8988T (cell line): ENCODE measurements at regions not wholly inside any gene's neighbourhood (a gene's known extent, or its start where the extent isn't known, plus 50 kb on each side); places are given as distances from the start of the nearest gene placed in this dataset.
"Not testable (repeated sequence)": the region's sequence is repeated elsewhere in the genome, so short reads cannot be mapped to it uniquely, and the experiment has no call there.

Experiments
- DNase-seq: peaks from one replicate; pipeline ENCODE4 v3.0.0; 2011

DNA sequence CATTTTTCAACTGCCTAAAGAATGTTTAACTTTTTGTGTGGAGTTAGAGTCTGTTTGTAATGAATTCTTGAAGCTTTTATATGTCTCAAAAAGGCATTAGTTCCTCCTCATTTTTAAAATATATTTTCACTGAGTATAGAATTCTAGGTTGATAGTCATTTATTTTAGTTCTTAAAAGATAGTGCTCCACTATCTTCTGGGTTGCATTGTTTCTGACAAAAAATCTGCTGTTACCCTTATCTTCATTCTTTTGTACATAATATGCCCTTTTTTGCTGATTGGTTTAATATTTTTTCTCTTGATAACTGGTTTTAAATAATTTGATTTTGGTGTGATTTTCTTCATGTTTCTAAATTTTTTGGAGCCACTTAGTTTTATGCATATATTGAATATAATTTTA, 754.7 kb upstream of the GYPC start:
- no peak for DNase-seq

DNA sequence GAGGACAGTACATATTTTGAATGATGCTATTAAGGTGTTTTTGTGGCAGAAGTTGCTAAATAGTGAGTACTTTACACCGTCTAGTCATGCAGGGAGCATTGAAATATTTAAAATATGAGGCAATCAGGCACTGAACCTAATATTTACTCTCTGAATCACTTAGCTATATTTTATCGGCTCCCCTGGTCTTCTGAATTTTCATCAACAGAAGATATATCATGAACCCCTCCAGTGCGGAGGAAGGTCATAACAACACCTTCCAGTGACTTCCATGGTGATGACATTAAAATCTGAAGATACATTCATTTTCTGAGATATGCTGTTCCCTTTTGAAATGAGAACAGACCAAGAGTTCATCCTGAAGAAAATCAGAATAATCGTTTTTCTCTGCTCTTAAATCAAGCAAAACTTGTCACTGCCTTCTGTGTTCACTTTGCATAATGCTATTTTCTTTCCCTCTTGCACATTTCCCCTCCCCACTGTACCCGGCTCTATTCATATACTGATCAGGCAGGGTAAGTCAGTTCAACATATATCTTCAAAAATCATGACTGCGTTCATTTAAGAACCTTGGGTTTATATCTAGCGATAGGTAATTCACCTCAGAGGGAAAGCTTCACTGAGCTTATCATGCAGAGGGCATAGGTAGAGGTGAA, 729.9 kb upstream of the GYPC start:
- no peak for DNase-seq

DNA sequence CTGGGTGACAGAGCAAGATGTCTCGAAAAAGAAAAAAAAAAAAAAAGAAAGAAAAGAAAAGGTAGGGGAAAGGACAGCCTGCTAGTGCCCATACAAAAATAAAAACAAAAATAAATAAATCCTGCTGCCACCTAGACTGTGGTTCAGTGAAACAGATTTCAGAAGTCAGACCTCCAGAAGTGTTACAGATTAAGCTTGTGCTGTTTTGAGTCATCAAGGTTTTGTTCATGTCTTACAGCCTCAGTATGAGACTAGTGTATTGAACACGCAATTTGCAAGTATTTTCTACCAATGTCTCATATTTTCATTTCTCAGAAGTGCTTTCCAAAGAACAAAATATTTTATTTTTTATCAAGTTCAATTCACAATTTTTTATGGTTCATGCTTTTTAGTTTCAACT, 720.4 kb upstream of the GYPC start:
- DNase-seq = no peak

DNA sequence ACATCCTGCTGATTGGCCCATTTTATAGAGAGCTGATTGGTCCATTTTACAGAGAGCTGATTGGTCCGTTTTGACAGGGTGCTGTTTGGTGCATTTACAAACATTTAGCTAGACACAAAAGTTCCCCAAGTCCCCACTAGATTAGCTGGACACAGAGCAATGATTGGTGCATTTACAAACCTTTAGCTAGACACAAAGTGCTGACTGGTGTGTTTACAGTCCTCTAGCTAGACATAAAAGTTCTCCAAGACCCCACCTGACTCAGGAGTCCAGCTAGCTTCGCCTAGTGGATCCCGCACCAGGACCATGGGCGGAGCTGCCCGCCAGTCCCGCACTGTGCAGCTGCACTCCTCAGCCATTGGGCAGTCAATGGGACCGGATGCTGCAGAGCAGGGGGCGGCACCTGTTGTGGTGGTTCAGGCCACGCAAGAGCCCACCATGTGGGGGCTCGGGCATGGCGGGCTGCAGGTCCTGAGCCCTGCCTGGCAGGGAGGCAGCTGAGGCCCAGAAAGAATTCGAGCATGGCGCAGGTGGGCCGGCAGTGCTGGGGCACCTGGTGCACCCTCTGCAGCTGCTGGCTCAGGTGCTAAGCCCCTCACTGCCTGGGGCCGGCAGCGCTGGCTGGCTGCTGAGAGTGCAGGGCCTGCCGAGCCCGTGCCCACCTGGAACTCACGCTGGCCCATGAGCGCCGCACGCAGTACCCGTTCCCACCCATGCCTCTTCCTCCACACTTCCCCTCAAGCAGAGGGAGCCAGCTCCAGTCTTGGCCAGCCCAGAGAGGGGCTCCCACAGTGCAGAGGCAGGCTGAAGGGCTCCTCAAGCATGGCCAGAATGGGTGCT, 713.2 kb upstream of the GYPC start:
- no peak for DNase-seq

DNA sequence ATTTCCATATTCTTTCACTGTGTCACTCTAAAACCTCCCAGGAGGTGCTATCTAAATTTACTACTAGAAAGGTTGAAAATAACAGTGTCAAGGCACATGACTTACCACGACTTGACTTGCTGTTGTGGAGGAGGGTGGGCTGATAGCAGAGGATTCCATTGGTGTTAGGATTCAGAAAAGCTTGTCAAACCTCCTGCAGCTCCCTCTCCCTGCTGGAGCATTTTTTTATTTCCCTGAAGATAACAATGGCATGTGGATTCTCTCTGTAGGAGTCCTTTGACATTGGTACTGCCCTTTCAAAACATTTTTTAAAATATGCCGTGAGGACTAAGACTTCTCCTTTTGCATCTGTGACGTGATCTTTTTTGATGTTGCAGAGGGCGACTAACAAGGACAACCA, 696.9 kb upstream of the GYPC start:
- no peak for DNase-seq

DNA sequence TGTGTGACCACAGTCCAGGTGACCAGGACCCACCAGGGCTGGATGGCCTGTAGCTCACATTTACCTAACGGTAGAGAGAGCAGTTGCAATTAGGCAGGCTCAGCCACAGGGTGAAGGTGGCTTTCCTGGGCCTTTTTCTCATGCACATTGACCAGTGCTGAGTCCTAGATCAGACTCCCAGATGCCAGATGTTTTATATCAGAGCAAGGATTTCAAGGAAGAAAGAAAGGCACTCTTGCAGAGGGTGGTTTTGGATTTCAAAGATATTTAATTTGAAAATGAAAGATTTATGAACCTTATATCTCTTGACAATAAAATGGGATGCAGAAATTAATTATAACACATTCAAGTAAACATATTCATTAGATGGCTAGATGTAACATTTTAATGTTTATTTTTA, 694.2 kb upstream of the GYPC start:
- DNase-seq = no peak

DNA sequence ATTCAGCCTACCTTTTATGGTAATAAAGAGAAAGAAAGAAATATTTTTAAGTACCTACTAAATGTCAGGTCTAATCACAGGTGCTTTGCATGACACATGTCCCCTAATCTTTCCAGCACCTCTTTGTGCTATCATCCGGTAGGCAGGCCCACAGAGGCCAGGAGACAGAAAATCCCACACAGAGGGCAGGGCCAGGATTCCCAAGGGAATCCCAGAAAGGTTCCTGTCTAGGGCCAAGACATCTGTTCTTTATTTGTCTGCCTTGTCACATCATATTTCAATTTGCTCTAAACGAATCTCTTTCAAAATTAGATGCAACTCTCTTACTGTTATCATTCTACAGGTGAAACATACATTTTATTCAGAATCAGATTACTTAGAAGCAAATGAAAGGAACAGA, 676.1 kb upstream of the GYPC start:
- DNase-seq = no peak

DNA sequence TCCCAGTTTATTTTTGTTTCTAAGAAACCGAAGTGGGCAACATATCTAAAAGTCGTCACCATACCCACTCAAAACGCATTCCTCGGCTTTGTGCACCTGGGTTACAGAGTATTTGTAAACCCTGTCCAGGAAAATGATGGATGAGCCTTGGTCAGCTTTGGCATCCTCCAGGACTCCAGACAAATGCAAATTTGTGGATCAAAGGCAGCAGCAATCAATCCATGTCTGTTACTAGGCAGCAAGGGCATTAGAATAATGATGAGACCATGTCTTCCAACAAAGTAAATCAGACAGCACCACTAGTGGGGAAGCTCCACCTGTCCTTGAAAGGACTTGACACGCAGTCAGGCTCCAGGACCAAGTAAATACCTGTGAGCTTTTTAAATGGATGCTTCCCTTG, 672.6 kb upstream of the GYPC start:
- DNase-seq = no peak

DNA sequence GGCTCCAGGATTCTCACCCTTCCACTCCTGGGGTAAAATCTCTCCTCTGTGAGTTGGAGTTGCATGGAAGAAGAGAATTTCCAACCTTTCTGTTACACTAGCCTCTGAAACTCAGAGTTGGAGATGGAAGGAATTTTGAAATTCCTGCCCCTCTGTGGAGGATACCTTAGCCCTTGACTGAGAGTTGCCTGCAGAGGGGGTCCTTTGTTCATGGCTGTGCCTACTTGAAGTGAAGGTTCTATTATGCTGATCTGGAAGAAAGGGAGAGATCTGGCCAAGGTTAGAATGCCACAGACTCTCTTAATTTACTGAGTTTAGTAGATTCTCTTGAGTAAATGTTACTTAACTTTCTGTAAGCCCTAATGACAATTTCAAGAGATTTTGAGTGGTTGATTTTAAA, 626.6 kb upstream of the GYPC start:
- no peak for DNase-seq

DNA sequence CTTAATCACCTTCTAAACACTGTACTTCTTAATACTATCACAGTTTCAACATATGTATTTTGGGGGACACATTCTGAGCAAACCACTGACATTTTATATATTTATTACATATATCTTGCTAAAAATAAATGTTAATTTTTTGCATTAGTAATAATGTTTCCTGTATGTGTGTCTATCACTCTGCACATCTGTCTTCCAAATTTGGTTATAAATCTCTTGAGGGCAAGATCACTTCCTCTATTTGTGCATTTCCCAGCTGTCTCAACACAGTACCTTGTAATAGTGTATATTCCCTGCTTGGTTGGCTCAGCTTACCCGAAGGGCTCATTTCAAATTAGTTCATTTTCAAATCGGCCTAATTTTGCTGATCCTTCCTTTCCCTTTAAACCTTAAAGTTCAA, 617.1 kb upstream of the GYPC start:
- no peak for DNase-seq

DNA sequence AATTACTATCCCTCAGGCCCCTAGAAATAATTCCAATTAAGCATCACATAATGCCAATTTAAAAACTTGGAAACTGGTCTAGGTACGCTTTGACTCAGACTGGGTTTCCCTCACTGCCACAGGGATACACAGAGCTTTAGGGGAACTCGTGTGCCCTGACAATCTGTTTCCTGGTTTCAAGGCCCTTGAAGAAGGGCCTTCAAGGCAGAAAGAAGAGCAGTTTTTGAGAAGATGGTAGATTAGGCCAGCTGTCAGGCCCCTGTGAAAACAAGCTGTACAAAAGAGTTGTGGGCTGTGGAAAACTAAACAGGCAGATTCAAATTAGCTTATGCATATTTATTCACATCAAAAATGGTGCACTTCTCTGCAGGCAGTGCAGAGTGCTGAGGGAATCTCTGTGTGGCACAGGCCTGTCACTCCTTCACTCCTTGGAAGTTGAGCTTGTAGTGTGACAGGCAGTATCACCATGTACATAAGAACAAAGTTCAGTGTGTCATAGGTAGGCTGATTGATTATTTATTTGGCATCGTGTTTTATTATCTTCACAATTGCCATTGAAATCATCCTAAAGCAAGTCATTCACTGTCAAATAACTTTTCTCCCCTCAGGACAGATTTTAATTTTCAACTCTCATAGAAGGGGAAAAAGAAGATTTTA, 614.4 kb upstream of the GYPC start:
- no peak for DNase-seq

DNA sequence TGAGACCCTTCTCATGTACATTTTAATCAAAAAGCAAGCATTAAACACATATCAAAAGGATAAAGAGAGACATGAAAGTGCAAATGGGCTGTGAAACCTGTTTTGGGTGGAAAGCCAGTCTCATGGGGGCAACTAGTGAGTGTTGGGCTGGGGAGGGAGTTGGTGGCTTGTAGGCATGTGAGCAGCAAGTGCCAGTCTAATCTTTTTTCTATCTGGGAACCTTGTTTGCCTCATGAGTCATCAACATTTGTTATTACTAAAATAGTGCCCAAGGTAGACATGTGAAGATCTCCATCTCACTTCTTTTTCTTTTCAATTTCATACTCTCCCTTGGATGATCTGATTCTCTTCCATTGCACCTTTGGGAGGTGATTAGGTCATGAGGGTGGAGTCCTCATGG, 613.9 kb upstream of the GYPC start:
- no peak for DNase-seq

DNA sequence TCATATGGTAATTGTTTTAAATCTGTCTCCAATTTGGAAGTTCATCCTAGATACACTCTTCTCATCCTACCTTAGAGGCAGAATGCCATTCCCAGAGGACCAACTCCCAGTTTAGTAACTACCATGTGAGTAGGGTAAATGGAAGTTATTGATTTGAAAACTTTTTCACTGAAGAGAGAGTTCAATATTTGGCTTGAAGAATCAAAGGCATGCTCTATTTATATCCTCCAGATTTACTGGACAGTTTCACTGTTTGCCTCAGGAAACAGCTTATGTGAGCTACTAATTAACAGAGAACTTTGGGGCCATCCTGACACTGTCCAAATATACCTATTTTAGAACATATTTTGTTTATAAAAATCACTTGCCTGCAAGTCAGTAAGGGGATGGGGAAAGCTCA, 607.2 kb upstream of the GYPC start:
- DNase-seq = no peak

DNA sequence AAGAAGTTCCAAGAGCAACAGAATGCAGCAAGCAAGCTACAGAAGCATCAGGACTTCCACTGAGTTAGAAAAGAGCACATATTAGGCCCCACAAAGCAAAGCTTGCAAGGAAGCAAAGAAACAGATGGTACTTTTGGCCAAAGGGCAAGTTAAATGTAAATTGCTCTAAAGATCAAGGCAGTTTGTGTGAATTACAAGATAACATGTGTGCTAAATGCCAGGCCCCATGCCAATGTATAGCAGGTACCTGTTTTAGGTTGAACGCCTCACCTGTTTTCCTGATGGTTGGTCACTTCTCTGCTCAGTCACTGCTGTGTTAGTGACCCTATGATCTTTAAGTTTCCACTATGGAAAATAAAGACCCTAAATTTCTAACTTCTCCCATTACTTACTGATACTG, 606.5 kb upstream of the GYPC start:
- DNase-seq = no peak

DNA sequence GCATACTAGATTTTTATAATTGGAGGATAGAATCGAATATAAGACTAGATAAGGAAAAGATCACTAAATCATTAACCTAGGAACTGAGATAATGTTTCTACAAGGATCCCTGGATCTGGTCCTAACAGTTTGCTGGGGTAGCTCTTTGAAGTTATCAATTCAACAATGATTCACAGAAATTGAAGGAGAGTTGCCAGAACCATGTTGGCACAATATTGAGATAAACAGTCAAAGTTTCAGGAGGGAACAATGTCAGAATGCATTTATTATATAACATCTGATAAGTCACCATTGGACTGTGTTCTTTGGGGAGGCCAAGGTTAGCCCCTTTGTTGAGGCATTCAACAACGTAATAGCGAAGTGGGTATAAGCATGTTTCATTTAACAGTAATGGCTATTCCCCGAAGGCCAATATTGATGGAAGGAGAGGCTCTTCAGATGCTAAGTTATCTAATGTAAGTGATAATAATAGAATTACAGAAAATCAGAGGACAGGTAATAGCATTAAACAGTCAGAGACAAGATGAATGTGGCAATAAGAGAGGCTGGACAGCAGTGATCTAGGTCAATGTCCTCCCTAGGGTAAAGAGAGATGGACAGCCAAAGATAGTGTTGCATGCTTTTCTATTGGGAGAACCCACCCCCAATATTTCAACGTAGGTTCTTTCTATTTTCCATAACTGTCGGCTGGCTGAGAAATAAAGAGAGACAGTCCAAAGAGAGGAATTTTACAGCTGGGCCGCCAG, 604.8 kb upstream of the GYPC start:
- no peak for DNase-seq

DNA sequence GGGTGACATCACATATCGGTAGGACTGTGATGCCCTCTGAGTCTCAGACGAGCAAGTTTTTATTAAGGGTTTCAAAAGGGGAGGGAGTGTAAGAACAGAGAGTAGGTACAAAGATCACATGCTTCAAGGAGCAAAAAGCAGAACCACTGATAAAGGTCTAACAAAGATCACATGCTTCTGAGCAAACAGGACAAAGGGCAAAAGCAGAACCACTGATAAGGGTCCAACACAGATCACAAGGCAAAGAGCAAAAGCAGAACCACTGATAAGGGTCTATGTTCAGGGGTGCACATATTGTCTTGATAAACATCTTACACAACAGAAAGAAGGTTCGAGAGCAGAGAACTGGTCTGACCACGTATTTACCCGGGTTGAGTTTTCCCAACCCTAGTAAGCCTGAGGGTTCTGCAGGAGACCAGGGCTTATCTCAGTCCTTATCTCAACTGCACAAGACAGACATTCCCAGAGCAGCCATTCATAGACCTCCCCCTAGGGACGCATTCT, 604.2 kb upstream of the GYPC start:
- not testable (repeated sequence) for DNase-seq

DNA sequence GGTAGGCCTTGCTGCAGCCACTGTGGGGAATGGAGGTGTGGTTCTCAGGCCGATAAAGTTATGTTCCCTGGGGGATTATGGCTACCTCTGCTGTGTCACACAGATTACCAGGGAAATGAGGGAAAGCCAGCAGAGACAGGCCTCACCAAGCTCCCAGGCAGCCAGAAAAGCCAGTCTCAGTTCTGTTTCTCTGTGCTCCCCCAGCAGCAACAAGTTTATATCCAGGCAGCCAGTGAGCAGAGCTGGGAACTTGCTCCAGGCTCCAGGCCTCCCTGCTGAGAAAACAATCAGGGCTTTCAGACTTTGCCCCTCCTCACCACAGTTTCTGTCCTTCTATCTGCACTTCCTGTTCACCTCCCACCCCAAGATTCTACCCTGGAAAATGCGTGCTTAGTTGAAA, 596.6 kb upstream of the GYPC start:
- DNase-seq = no peak

DNA sequence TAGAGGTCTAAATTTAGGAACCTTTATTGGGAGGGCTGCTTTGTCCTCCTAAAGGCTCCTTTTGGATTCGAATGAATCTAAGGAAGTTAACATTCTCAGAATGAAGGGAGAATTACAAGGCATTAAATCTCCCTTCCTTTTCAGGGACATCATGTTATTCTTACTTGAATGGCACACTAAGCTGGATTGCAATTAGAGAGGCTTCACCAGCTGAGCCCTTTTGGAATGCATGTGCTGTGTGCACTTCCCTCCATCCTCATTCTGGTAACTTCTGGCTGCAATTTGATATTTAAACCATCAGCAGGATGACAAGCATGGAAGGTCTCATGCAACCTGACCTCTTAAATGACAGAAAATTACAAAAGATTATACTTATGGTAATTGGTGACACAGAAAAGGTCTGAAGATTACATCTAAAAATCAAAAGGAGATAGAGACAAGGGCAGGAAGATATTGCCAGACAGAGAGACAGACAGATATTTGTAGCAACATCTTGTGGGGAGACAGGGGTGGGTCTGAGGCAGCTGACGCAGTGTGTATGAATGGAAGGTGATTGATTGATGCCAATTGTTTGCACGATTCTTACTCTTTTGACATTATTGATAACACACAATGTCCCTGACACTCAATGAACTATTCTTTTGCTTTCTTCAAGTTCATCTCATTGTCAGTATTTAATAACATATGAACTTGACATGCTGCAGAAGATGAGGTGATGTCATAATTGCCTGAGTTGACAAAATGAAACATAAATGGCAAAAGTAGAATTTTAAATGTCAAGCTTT, 570.8 kb upstream of the GYPC start:
- DNase-seq = no peak

DNA sequence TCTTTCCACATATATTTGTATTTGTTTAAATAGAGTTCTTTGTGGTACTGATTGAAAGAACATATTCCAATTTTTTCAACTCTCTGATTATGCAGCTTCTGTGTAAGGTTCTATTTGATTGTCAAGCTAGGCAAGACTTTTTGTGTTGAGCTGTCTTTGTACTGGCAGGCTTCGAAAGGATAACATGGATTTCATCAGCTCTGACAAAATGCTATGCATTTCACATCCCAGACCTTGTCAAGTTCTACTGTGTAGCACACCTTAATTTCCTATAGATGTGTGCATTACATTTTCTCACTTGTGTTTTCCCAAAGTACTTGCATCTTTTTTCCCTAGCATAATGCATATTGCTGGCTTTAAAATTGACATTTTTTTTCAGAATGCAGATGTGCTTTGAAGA, 555.0 kb upstream of the GYPC start:
- no peak for DNase-seq

DNA sequence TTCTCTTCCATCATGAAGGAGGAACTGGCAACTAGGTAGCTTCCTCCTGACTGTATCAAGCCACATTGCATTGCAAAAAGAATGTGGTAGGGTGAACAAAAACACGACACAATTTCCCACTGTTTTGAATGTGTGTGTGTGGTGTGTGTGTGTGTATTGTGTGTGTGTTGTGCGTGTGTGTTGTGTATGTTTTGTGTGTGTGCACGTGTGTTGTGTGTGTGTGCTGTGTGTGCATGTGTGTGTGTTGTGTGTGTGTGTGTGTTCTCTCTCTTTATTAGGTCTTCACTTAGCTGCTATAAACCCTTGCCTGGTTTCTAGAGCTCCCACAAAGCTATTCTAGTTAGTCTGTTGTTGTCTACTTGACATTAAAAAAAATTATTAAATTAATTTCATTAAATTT, 550.0 kb upstream of the GYPC start:
- no peak for DNase-seq

DNA sequence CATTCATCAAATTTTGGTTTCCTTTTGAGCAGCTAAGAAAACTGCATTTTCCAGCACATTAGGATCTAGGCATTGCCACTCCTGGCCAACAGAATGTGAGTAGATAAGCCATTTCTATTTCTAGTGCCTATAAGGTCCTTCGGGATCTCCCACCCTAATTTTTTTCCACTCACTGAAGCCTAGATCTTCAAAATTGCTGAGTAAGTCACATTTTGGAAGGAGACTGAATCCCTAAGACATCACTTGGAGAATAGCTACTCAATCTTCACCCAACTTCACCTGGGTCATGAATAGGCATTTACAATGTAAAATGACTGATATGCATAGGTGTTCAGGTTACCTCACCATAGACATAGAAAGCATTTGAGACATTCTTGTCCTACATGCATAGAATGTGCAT, 548.1 kb upstream of the GYPC start:
- DNase-seq = no peak

DNA sequence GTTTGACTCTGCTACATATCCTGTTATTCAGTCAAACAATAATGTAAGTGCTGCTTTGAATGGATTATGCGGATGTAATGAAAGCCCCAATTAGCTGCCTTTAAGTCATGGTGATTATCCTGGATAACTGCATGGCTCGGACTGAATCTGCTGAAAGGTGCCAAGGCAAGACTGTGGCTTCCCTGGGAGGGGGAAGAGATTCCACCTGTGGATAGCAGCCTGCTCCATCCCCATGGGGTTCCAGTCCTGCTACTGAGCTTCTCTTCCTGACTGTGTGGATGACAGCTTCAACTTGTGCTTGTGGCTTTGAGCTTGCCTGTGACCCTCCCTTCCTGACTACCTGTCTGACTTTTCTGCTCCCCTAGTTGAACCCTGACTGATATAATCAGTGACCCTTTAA, 540.0 kb upstream of the GYPC start:
- DNase-seq = no peak

DNA sequence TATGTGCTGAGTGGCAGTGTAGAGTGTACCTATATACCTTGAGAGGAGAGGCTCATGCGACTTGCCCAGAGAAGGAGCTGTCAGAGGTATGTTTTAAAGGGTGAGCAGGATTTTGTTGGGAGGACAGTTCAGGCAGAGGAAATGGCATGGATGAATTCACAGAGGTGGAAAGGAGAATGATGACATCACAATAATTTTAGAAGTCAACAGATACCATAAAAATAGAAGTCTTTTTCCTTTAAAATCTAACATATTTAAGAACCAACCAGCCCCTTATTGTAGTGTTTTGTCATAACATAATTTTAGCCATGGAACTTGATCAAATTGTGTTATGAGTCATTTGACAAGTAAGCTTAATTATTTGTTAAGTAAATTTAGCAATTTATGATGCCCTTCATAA, 538.1 kb upstream of the GYPC start:
- DNase-seq = no peak
